ENCODE measurements at regions not wholly inside any gene's neighbourhood (a gene's known extent, or its start where the extent isn't known, plus 50 kb on each side); places are given as distances from the start of the nearest gene placed in this dataset.

GRCh38 chr10:31751051-31751737, 177.4 kb downstream of the ARHGAP12 start:
- H3K4me2 ChIP-seq (ENCODE audit: low read length), result no peak overlapping the region
- no peak overlapping the region for H3K4me3 ChIP-seq (ENCODE audit: low read depth, low read length)
- H2AFZ ChIP-seq, result no peak overlapping the region
- H3K4me1 ChIP-seq, result no peaks in the 10 kb centered on the region
- no peak overlapping the region for H3K27ac ChIP-seq
- no peaks in the 10 kb centered on the region for H3K9me3 ChIP-seq (ENCODE audit: control insufficient read depth, low read length)
- H3K36me3 ChIP-seq (ENCODE audit: control insufficient read depth, insufficient read depth, low read length), result no peaks in the 10 kb centered on the region
- no peaks in the 10 kb centered on the region for H3K27me3 ChIP-seq (ENCODE audit: control insufficient read depth, insufficient read depth, low read length)
- no peaks in the 10 kb centered on the region for H3K79me2 ChIP-seq
- TF ChIP-seq CTCF (IDR thresholded peaks at IDR 0.05), result no peak
- H3K9ac ChIP-seq, result no peak overlapping the region

GRCh38 chr10:31749981-31750840, 178.4 kb downstream of the ARHGAP12 start:
- Histone ChIP-seq H3K36me3 (ENCODE audit: control insufficient read depth, insufficient read depth, low read length) (no peaks in the 10 kb centered on the region), H3K27me3 (ENCODE audit: control insufficient read depth, insufficient read depth, low read length) (no peaks in the 10 kb centered on the region), H2AFZ (peak overlapping the region; percentile 50), H3K4me3 (ENCODE audit: low read depth, low read length) (no peak overlapping the region), H3K79me2 (no peaks in the 10 kb centered on the region), H3K9ac (no peak overlapping the region), H3K4me2 (ENCODE audit: low read length) (no peak overlapping the region), H3K27ac (no peak overlapping the region), H3K4me1 (no peaks in the 10 kb centered on the region), H3K9me3 (ENCODE audit: control insufficient read depth, low read length) (no peaks in the 10 kb centered on the region)
- TF ChIP-seq CTCF (IDR thresholded peaks at IDR 0.05), result no peak

GRCh38 chr10:31749301-31749700, 179.3 kb downstream of the ARHGAP12 start:
- Histone ChIP-seq H3K9ac (no peak overlapping the region), H3K27ac (no peak overlapping the region)

GRCh38 chr10:31745612-31746376, 182.8 kb downstream of the ARHGAP12 start:
- Histone ChIP-seq H2AFZ (no peak overlapping the region), H3K9ac (no peak overlapping the region), H3K36me3 (ENCODE audit: control insufficient read depth, insufficient read depth, low read length) (no peaks in the 10 kb centered on the region), H3K79me2 (no peaks in the 10 kb centered on the region), H3K4me3 (ENCODE audit: low read depth, low read length) (no peak overlapping the region), H3K9me3 (ENCODE audit: control insufficient read depth, low read length) (no peaks in the 10 kb centered on the region), H3K4me2 (ENCODE audit: low read length) (no peak overlapping the region), H3K4me1 (no peaks in the 10 kb centered on the region), H3K27me3 (ENCODE audit: control insufficient read depth, insufficient read depth, low read length) (no peaks in the 10 kb centered on the region), H3K27ac (no peak overlapping the region)
- TF ChIP-seq CTCF (IDR thresholded peaks at IDR 0.05), result no peak

More at GRCh38 chr10:31749301-31749700, 179.3 kb downstream of the ARHGAP12 start:
- Histone ChIP-seq H2AFZ (no peak overlapping the region), H3K4me2 (ENCODE audit: low read length) (no peak overlapping the region), H3K9me3 (ENCODE audit: control insufficient read depth, low read length) (no peaks in the 10 kb centered on the region), H3K36me3 (ENCODE audit: control insufficient read depth, insufficient read depth, low read length) (no peaks in the 10 kb centered on the region), H3K4me1 (no peaks in the 10 kb centered on the region), H3K27me3 (ENCODE audit: control insufficient read depth, insufficient read depth, low read length) (no peaks in the 10 kb centered on the region), H3K4me3 (ENCODE audit: low read depth, low read length) (no peak overlapping the region), H3K79me2 (no peaks in the 10 kb centered on the region)
- no peak for TF ChIP-seq CTCF (IDR thresholded peaks at IDR 0.05)
